ENCODE measurements at regions not wholly inside any gene's neighbourhood (a gene's known extent, or its start where the extent isn't known, plus 50 kb on each side); places are given as distances from the start of the nearest gene placed in this dataset.

- no peak for TF ChIP-seq CTCF (IDR thresholded peaks at IDR 0.05)
- H3K27me3 ChIP-seq = no peaks in the 10 kb centered on the region
- peak; percentile 18 for ATAC-seq
- H3K9me3 ChIP-seq = no peaks in the 10 kb centered on the region
- H3K4me1 ChIP-seq = no peaks in the 10 kb centered on the region
- intact Hi-C loops (cut with DNase I) = no loop called here
- H3K4me3 ChIP-seq = no peak overlapping the region
- peak in 1 of 4 donors; percentile 12 for DNase-seq
- no peaks in the 10 kb centered on the region for H3K36me3 ChIP-seq
- no peak overlapping the region for H3K27ac ChIP-seq
Measured at GRCh38 chr6:122154912-122155575, 244.4 kb upstream of the HSF2 start.

- Histone ChIP-seq H3K27me3 (no peaks in the 10 kb centered on the region), H3K27ac (no peak overlapping the region), H3K4me3 (no peak overlapping the region), H3K4me1 (no peaks in the 10 kb centered on the region), H3K36me3 (no peaks in the 10 kb centered on the region), H3K9me3 (peaks cover 0 to 3% of the 10 kb centered on the region in 2 donors)
- intact Hi-C loops (cut with DNase I) = no loop called here
- TF ChIP-seq CTCF (IDR thresholded peaks at IDR 0.05) = no peak
- no peak for ATAC-seq
- no peak for DNase-seq
Measured at GRCh38 chr6:122161136-122161535, 238.3 kb upstream of the HSF2 start.

GRCh38 chr6:122165014-122165413 lies 234.4 kb upstream of the HSF2 start:
- Histone ChIP-seq H3K4me1 (no peaks in the 10 kb centered on the region), H3K27ac (no peak overlapping the region), H3K9me3 (peaks cover 0 to 3% of the 10 kb centered on the region in 2 donors), H3K4me3 (no peak overlapping the region), H3K36me3 (no peaks in the 10 kb centered on the region), H3K27me3 (no peaks in the 10 kb centered on the region)
- DNase-seq (peak in 1 of 4 donors; percentile 66), ATAC-seq (no peak)
- TF ChIP-seq CTCF (IDR thresholded peaks at IDR 0.05) = no peak
- intact Hi-C loops (cut with DNase I) = no loop called here

GRCh38 chr6:122170274-122170673 lies 229.2 kb upstream of the HSF2 start:
- DNase-seq = no peak

GRCh38 chr6:122178988-122179387 lies 220.5 kb upstream of the HSF2 start:
- peak; percentile 54 for ATAC-seq
- H3K4me3 ChIP-seq = no peak overlapping the region
- DNase-seq = no peak
- no peaks in the 10 kb centered on the region for H3K4me1 ChIP-seq
- no peak for TF ChIP-seq CTCF (IDR thresholded peaks at IDR 0.05)
- no peaks in the 10 kb centered on the region for H3K9me3 ChIP-seq
- no peak overlapping the region for H3K27ac ChIP-seq
- H3K27me3 ChIP-seq = no peaks in the 10 kb centered on the region
- H3K36me3 ChIP-seq = no peaks in the 10 kb centered on the region
- intact Hi-C loops (cut with DNase I) = no loop called here

More at GRCh38 chr6:122170274-122170673, 229.2 kb upstream of the HSF2 start:
- Histone ChIP-seq H3K9me3 (no peaks in the 10 kb centered on the region), H3K36me3 (no peaks in the 10 kb centered on the region), H3K4me3 (no peak overlapping the region), H3K27ac (no peak overlapping the region), H3K4me1 (no peaks in the 10 kb centered on the region), H3K27me3 (no peaks in the 10 kb centered on the region)
- intact Hi-C loops (cut with DNase I) = no loop called here
- ATAC-seq = no peak
- no peak for TF ChIP-seq CTCF (IDR thresholded peaks at IDR 0.05)

All from left lung (tissue), 4 donors.